MM.1S (cell line): ENCODE measurements at regions not wholly inside any gene's neighbourhood (a gene's known extent, or its start where the extent isn't known, plus 50 kb on each side); places are given as distances from the start of the nearest gene placed in this dataset.

Source experiments
- DNase-seq: peaks from one replicate; pipeline ENCODE4 v3.0.0-alpha.2; 2015
- H2AFZ ChIP-seq: fragments of 300-600 bp; sonication (generic); 2 replicates; pipeline ENCODE4 v1.6.0; 2016; ENCODE audit warnings: antibody characterized with exemption, low read length
- H3F3A ChIP-seq: fragments of 300-600 bp; sonication (generic); 2 replicates; pipeline ENCODE4 v1.6.1; 2016; ENCODE audit warnings: mild to moderate bottlenecking, antibody characterized with exemption, low read length, moderate library complexity, mixed read lengths; ENCODE audit not compliant: insufficient read depth
- H3K27ac ChIP-seq: fragments of 300-600 bp; sonication (generic); 2 replicates; pipeline ENCODE4 v1.5.1; 2016; ENCODE audit warnings: mild to moderate bottlenecking, low read length
- H3K27me3 ChIP-seq: fragments of 300-600 bp; sonication (generic); replicated peaks from 2 replicates; pipeline ENCODE4 v1.6.0; 2016; ENCODE audit warnings: low read length; ENCODE audit not compliant: insufficient read depth
- H3K36me3 ChIP-seq: fragments of 300-600 bp; sonication (generic); replicated peaks from 2 replicates; pipeline ENCODE4 v1.6.1; 2016; ENCODE audit warnings: mild to moderate bottlenecking, low read length, mixed read lengths; ENCODE audit not compliant: insufficient read depth
- H3K4me1 ChIP-seq: fragments of 300-600 bp; sonication (generic); 2 replicates; pipeline ENCODE4 v1.6.1; 2016; ENCODE audit warnings: low read length, mixed read lengths
- H3K4me2 ChIP-seq: fragments of 300-600 bp; sonication (generic); 2 replicates; pipeline ENCODE4 v1.6.0; 2016; ENCODE audit warnings: low read depth, low read length
- H3K4me3 ChIP-seq: fragments of 300-600 bp; sonication (generic); 2 replicates; pipeline ENCODE4 v1.5.1; 2016; ENCODE audit warnings: low read length, mixed read lengths
- H3K79me2 ChIP-seq: fragments of 300-600 bp; sonication (generic); 2 replicates; pipeline ENCODE4 v1.6.1; 2016; ENCODE audit warnings: mixed run types, low read length, mixed read lengths
- H3K9ac ChIP-seq: fragments of 300-600 bp; sonication (generic); 2 replicates; pipeline ENCODE4 v1.6.1; 2016; ENCODE audit warnings: low read length, mixed read lengths
- H3K9me2 ChIP-seq: fragments of 300-600 bp; sonication (generic); replicated peaks from 2 replicates; pipeline ENCODE4 v1.6.1; 2016; ENCODE audit warnings: mild to moderate bottlenecking, low read length, mixed read lengths; ENCODE audit not compliant: insufficient read depth
- H3K9me3 ChIP-seq: fragments of 300-600 bp; sonication (generic); replicated peaks from 2 replicates; pipeline ENCODE4 v1.6.1; 2016; ENCODE audit warnings: mild to moderate bottlenecking, low read length, mixed read lengths; ENCODE audit not compliant: insufficient read depth
- H4K20me1 ChIP-seq: fragments of 300-600 bp; sonication (generic); 2 replicates; pipeline ENCODE4 v1.6.1; 2016; ENCODE audit warnings: mild to moderate bottlenecking, low read length, moderate library complexity, mixed read lengths; ENCODE audit not compliant: insufficient read depth
- CTCF ChIP-seq: fragments of 300-600 bp; sonication (generic); IDR thresholded peaks from 2 replicates; pipeline ENCODE4 v1.5.1; 2016; ENCODE audit warnings: antibody characterized with exemption, low read length, mixed read lengths
- EZH2 ChIP-seq: fragments of 300-600 bp; sonication (generic); optimal IDR thresholded peaks from 2 replicates; pipeline ENCODE3; 2017; ENCODE audit warnings: low read depth, mild to moderate bottlenecking, antibody characterized with exemption, low read length, mixed read lengths
- EZH2phosphoT487 ChIP-seq: fragments of 300-600 bp; sonication (generic); IDR thresholded peaks from 2 replicates; pipeline ENCODE4 v1.6.1; 2018; ENCODE audit warnings: antibody characterized with exemption, low read length

- H3F3A ChIP-seq: no peaks in the 10 kb centered on the region
- TF ChIP-seq EZH2: no peak
- no peak for TF ChIP-seq CTCF
- TF ChIP-seq EZH2phosphoT487: no peak
- no peaks in the 10 kb centered on the region for H3K79me2 ChIP-seq
- no peak overlapping the region for H3K9ac ChIP-seq
- no peak for DNase-seq
- H3K9me3 ChIP-seq: no peaks in the 10 kb centered on the region
- no peaks in the 10 kb centered on the region for H4K20me1 ChIP-seq
- H3K4me3 ChIP-seq: no peak overlapping the region
- H3K9me2 ChIP-seq: no peaks in the 10 kb centered on the region
- H3K27ac ChIP-seq: no peak overlapping the region
- no peak overlapping the region for H3K4me2 ChIP-seq
- H3K4me1 ChIP-seq: no peaks in the 10 kb centered on the region
- no peaks in the 10 kb centered on the region for H3K27me3 ChIP-seq
- H3K36me3 ChIP-seq: no peaks in the 10 kb centered on the region
- no peak overlapping the region for H2AFZ ChIP-seq
These were observed 53.2 kb upstream of the CDK13 start for GRCh38 chr7:39896840-39897239.

GRCh38 chr7:39898867-39899266 is 51.2 kb upstream of the CDK13 start:
- DNase-seq: no peak
- H3K27me3 ChIP-seq: no peaks in the 10 kb centered on the region
- TF ChIP-seq EZH2 (no peak), CTCF (no peak), EZH2phosphoT487 (no peak)
- no peak overlapping the region for H3K9ac ChIP-seq
- H2AFZ ChIP-seq: no peak overlapping the region
- no peaks in the 10 kb centered on the region for H3K79me2 ChIP-seq
- H3K4me3 ChIP-seq: no peak overlapping the region
- no peaks in the 10 kb centered on the region for H3K9me3 ChIP-seq
- no peaks in the 10 kb centered on the region for H3F3A ChIP-seq
- no peak overlapping the region for H3K4me2 ChIP-seq
- no peak overlapping the region for H3K27ac ChIP-seq
- H3K36me3 ChIP-seq: no peaks in the 10 kb centered on the region
- no peaks in the 10 kb centered on the region for H3K4me1 ChIP-seq
- no peaks in the 10 kb centered on the region for H3K9me2 ChIP-seq
- no peaks in the 10 kb centered on the region for H4K20me1 ChIP-seq
